Gastrocnemius medialis (tissue), 4 donors: ENCODE measurements at regions not wholly inside any gene's neighbourhood (a gene's known extent, or its start where the extent isn't known, plus 50 kb on each side); places are given as distances from the start of the nearest gene placed in this dataset.

Source experiments
- ATAC-seq, 2 donors: fragments of 150-250 bp; one replicate each; pipeline ENCODE4 v1.9.1; 2016
- DNase-seq, 2 donors: peaks; one replicate each; pipeline ENCODE4 v3.0.0-alpha.2; 2019
- H3K27ac ChIP-seq, 4 donors: fragments of 200-600 bp; sonication (generic); 1 replicate in 1 of 4; 2 replicates in 3 of 4; pipeline ENCODE4 v1.5.1; 2016 to 2018; ENCODE audit warnings: mild to moderate bottlenecking in 2 of 4, moderate library complexity in 1 of 4
- H3K27me3 ChIP-seq, 3 donors: fragments of 200-600 bp; sonication (generic) in 2 of 3; 1 replicate in 1 of 3; 2 replicates in 2 of 3; pipeline versions ENCODE4 v1.5.1 to v1.6.0; 2016 to 2019; ENCODE audit warnings: mild to moderate bottlenecking in 1 of 3, moderate library complexity in 1 of 3
- H3K36me3 ChIP-seq, 2 donors: fragments of 200-600 bp; sonication (generic) in 1 of 2; one replicate each; pipeline ENCODE4 v1.5.1; 2017 to 2018
- H3K4me1 ChIP-seq, 2 donors: fragments of 200-600 bp; sonication (generic) in 1 of 2; one replicate each; pipeline ENCODE4 v1.5.1; 2016 to 2017; ENCODE audit warnings: mild to moderate bottlenecking in 2 of 2
- H3K4me3 ChIP-seq, 4 donors: fragments of 200-600 bp; sonication (generic) in 3 of 4; 1 replicate in 1 of 4; 2 replicates in 3 of 4; pipeline ENCODE4 v1.5.1; 2016 to 2019; ENCODE audit warnings: mild to moderate bottlenecking in 2 of 4
- H3K9me3 ChIP-seq, 3 donors: fragments of 200-600 bp; sonication (generic) in 2 of 3; 1 replicate in 1 of 3; 2 replicates in 2 of 3; pipeline ENCODE4 v1.5.1; 2016 to 2019
- CTCF ChIP-seq, 5 experiments: fragments of 450-650 bp in 3 of 5; fragments of 200-600 bp in 2 of 5; sonication (generic) in 2 of 5; IDR thresholded peaks in 4 of 5; conservative IDR thresholded peaks in 1 of 5; 1 replicate in 4 of 5; 2 replicates in 1 of 5; pipeline ENCODE4 v1.5.1; 2016 to 2019; ENCODE audit warnings: antibody characterized with exemption in 5 of 5, mild to moderate bottlenecking in 3 of 5, moderate library complexity in 3 of 5
- POLR2A ChIP-seq, 2 donors: fragments of 450-650 bp; IDR thresholded peaks; one replicate each; pipeline ENCODE4 v1.6.1; 2017; ENCODE audit warnings: antibody characterized with exemption in 2 of 2, mild to moderate bottlenecking in 2 of 2, moderate library complexity in 2 of 2
- in situ Hi-C, 4 donors: fragments of 200-750 bp; cut with MboI; loops; one replicate each; pipeline versions ENCODE4 v1.15.0 to v1.8.0; 2017; ENCODE audit warnings: low sequenced_read_pairs in 4 of 4
- intact Hi-C: fragments of 100-400 bp; cut with DNase I; formaldehyde crosslinking; loops from one replicate; pipeline ENCODE4 v1.15.1; 2023; ENCODE audit warnings: low total_unique reads

DNA sequence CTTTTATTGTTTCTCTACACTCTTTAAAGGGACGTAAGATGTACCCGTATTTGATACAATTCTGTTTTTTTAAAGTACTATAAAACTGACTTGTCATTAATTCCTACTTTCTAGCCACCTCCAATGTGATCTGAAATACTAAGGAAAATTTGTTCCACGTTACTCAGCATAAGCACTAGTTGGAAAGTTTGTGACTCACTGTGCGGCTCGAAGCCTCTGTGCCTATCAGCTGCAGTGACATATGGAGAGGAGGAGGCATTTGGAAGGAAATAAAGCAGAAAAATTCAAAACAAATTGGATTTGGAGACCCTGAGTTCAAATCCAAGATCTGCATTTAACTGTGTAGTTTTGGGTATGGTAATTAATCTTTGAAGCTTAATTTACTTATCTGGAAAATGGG, 339.3 kb downstream of the BRINP1 start:
- no peak for ATAC-seq
- Histone ChIP-seq H3K27me3 (no peaks in the 10 kb centered on the region), H3K27ac (no peak overlapping the region), H3K4me3 (no peak overlapping the region), H3K36me3 (no peaks in the 10 kb centered on the region), H3K9me3 (no peaks in the 10 kb centered on the region), H3K4me1 (peaks cover 21 to 32% of the 10 kb centered on the region in 2 donors)
- in situ Hi-C loops (no loop called here), intact Hi-C loops (no loop called here)
- no peak for DNase-seq
- TF ChIP-seq POLR2A (IDR thresholded peaks at IDR 0.05) (no peak), CTCF (IDR thresholded peaks at IDR 0.05 in 4 of 5, conservative IDR thresholded peaks at IDR 0.05 in 1 of 5) (no peak)

GRCh38 chr9:119033596-119033995, 335.6 kb downstream of the BRINP1 start:
- Histone ChIP-seq H3K27me3 (no peaks in the 10 kb centered on the region), H3K4me3 (no peak overlapping the region), H3K36me3 (no peaks in the 10 kb centered on the region), H3K4me1 (peaks cover 0 to 3% of the 10 kb centered on the region in 2 donors), H3K27ac (no peak overlapping the region), H3K9me3 (no peaks in the 10 kb centered on the region)
- DNase-seq (no peak), ATAC-seq (no peak)
- in situ Hi-C loops: no loop called here
- TF ChIP-seq POLR2A (IDR thresholded peaks at IDR 0.05) (no peak), CTCF (IDR thresholded peaks at IDR 0.05 in 4 of 5, conservative IDR thresholded peaks at IDR 0.05 in 1 of 5) (no peak)
- intact Hi-C loops: no loop called here

DNA sequence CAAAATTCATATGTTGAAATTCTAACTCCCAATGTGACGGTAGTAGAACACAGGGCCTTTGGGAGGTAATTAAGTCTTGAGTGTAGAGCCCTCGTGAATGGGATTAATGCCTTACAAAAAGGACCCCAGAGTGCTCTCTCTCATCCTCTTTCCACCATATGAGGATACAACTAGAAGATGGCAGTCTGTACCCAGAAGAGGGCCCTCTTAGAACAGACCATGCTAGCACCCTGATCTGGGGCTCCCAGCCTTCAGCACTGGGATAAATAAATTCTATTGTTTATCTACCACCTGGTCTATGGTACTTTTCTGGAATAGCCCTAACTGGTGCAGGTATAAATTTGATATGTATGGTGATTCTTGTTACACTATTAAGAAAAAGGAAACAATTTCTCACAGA, 332.3 kb downstream of the BRINP1 start:
- H3K4me1 ChIP-seq: no peaks in the 10 kb centered on the region
- no peak for DNase-seq
- no peak for TF ChIP-seq CTCF (IDR thresholded peaks at IDR 0.05 in 4 of 5, conservative IDR thresholded peaks at IDR 0.05 in 1 of 5)
- TF ChIP-seq POLR2A (IDR thresholded peaks at IDR 0.05): no peak
- intact Hi-C loops (no loop called here), in situ Hi-C loops (no loop called here)
- H3K4me3 ChIP-seq: no peak overlapping the region
- no peaks in the 10 kb centered on the region for H3K9me3 ChIP-seq
- H3K27ac ChIP-seq: no peak overlapping the region
- no peaks in the 10 kb centered on the region for H3K36me3 ChIP-seq
- ATAC-seq: no peak
- H3K27me3 ChIP-seq: no peaks in the 10 kb centered on the region

DNA sequence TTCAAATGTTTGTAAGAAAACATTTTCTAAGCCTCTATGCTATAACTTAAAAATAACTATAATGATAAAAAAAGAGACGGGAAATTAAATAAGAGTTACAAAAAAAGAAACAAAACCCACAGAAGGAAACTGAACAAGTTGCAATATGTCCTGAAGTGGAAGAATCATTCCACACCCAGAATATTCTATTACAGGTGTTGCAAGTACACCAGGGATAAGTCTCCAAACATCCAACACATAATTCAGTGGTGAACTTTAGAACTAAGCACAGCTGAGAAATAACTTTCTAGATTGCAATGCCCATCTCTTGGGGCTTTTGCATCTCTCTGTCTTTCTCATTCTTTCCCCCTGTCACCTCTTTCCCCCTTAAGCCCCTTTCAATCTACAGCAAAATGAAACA, 325.2 kb downstream of the BRINP1 start:
- H3K4me1 ChIP-seq: peaks cover 11 to 20% of the 10 kb centered on the region in 2 donors
- in situ Hi-C loops: no loop called here
- no peak overlapping the region for H3K4me3 ChIP-seq
- TF ChIP-seq CTCF (IDR thresholded peaks at IDR 0.05 in 4 of 5, conservative IDR thresholded peaks at IDR 0.05 in 1 of 5): no peak
- no peak for TF ChIP-seq POLR2A (IDR thresholded peaks at IDR 0.05)
- H3K36me3 ChIP-seq: no peaks in the 10 kb centered on the region
- no peak for DNase-seq
- peak overlapping the region; percentile 43 to 63 (median 54) for H3K27ac ChIP-seq
- H3K27me3 ChIP-seq: no peaks in the 10 kb centered on the region
- intact Hi-C loops: no loop called here
- no peaks in the 10 kb centered on the region for H3K9me3 ChIP-seq
- ATAC-seq: peak; percentile 72 to 88

- H3K27me3 ChIP-seq: no peaks in the 10 kb centered on the region
- TF ChIP-seq POLR2A (IDR thresholded peaks at IDR 0.05) (no peak), CTCF (IDR thresholded peaks at IDR 0.05 in 4 of 5, conservative IDR thresholded peaks at IDR 0.05 in 1 of 5) (no peak)
- ATAC-seq (peak in 1 of 2 donors; percentile 55), DNase-seq (no peak)
- in situ Hi-C loops: no loop called here
- H3K27ac ChIP-seq: peak overlapping the region; percentile 43 to 63 (median 54)
- H3K4me3 ChIP-seq: no peak overlapping the region
- peaks cover 16 to 26% of the 10 kb centered on the region in 2 donors for H3K4me1 ChIP-seq
- intact Hi-C loops: no loop called here
- H3K36me3 ChIP-seq: no peaks in the 10 kb centered on the region
- no peaks in the 10 kb centered on the region for H3K9me3 ChIP-seq
Measured at GRCh38 chr9:119044806-119045205, 324.4 kb downstream of the BRINP1 start.
